CD4-positive, alpha-beta T cell treated with Interleukin-2 at 100 ng/mL for 4 hours (primary cell): ENCODE measurements at regions not wholly inside any gene's neighbourhood (a gene's known extent, or its start where the extent isn't known, plus 50 kb on each side); places are given as distances from the start of the nearest gene placed in this dataset.

Source experiments
- DNase-seq: peaks from one replicate; pipeline ENCODE4 v3.0.0-alpha.2; 2020; ENCODE audit warnings: low spot score

DNA sequence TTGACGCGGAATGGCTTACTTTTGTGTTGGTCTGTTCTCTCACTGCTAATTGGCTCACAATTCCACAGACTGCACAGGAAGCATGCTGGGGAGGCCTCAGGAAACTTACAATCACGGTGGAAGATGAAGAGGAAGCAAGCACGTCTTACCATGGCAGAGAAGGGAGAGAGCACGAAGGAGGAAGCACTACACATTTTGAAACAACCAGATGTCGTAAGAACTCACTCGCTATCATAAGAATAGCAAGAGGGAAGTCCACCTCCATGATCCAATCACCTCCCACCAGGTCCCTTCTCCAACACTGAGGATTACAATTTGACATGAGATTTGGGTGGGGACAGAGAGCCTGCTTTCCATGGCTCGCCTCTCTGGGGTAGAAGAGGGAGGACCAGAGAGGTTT is 106.2 kb downstream of the KCNF1 start:
- no peak for DNase-seq

DNA sequence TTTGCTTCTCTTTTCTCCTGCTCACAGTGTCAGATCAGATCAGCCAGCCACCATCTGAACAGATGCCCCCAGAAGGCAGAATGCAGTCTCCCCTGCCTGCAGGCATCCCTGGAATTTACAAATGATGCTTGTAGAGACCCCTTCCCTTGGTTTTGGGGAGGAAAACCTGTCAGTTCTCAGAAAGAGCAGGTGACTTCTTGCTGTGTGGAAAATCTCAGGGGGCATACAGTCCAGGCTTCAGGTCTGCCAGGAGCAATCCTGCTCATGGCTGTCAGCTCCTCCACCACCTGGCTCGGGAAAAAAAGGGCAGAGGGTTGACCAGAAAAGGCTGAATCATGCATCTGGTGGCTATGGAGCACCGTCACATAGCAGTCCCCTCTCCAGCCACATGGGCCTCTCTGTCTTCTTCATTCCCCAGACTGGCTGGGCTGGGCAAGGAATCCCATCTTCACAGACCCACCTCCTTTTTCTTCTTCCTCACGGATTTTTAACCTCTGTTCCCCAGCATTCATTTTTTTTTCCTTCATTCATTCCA is 107.0 kb downstream of the KCNF1 start:
- DNase-seq = no peak

GRCh38 chr2:11019614-11020013 is 107.9 kb downstream of the KCNF1 start:
- DNase-seq = no peak

DNA sequence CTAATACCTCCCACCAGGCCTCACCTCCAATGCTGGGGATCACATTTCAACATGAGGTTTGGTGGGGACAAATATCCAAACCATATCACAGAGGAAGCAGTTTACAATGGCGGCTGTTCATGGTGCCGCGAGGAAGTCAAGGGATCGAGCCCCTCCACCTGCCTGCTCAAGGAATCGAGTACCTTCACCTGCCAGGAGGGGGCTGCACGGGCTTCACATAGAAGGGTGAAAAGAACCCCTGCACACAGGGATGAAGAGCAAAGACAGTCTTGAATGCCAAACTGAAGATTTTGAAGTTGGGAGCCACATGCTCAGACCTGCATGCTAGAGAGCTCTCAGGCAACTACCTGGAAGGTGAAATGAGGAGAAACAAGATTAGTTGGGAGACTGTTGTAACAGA is 110.3 kb downstream of the KCNF1 start:
- DNase-seq = no peak

GRCh38 chr2:11022591-11023273 is 111.0 kb downstream of the KCNF1 start:
- no peak for DNase-seq

DNA sequence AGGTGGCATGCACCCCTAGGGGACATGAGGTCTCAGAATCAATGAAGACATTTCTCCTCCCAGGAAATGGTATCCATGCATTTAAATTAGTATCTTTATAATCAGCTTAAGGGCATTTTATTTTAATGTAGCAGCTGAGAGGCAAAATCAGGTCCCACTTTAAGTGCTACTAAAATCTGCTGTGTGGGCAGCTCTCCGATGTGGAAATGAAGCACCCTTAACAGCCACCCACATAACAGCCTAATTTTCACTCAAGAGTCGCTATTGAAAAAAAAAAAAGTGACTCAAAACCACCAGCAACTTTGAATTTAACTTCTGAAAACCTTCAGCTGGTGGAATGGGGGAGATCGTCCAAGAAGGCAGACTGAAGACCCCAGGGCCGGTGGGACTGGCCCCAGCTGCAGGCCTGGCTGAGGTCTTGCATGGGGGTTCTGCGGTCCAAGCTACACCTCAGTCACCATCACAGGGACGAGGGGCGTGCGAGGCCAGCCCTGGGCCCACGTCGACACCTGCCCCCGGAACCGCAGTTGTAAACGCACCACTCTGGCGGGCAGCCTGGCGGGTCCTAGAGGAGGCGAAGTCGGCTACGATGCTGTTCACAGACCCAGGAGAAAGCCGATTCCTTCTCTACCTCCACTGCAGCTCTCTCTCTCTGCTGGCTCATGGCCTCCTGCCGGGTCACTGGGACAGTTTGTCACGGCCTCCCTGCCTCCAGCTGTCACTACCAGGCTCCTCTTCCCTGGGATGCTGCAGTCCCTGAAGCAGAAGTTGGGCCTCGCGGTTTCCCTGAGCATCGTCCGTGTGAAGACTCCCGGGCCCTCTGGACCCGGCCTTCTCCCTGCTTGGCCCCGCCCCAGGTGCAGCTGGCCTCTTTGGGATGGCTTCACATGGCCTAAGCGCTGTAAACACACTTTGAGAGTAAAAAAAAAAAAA is 111.9 kb downstream of the KCNF1 start:
- no peak for DNase-seq

DNA sequence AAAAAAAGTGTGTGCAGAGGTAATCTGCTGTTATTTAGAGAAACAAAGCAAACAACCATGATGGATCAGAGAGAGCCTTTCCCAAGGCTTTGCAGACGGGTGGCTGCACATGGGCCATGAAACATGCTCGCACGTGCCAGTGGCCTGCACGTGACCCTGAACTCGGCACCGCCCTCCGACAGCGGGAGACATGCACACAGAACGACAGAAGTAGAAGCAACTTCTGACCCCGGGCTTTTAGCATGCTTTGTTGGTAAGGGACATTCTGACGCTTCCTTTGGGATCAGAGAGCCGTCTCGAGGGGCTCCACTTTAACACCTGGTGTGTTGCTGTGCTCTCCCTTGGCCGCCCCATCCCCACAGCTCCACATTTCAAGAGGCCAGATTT is 112.5 kb downstream of the KCNF1 start:
- no peak for DNase-seq

GRCh38 chr2:11024687-11025086 is 113.0 kb downstream of the KCNF1 start:
- no peak for DNase-seq

- no peak for DNase-seq
These were observed 114.7 kb downstream of the KCNF1 start for GRCh38 chr2:11026286-11026921.

DNA sequence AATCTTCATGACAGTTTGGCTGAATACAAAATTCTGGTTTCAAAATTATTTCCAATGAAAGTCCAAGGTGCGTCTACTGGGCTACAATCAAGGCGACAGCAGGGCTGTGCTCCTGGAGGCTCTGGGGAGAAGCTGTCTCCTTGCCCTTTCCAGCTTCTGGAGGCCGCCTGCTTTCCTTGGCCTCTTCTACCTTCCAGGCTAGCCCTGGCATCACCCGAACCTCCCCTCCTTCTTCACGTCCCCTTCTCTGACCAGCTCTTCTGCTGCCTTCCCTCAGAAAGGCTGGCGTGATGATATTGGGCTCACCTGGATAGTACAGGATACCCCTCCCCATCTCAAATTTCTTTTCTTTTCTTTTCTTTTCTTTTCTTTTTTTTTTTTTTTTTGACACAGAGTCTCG is 115.5 kb downstream of the KCNF1 start:
- DNase-seq = no peak

DNA sequence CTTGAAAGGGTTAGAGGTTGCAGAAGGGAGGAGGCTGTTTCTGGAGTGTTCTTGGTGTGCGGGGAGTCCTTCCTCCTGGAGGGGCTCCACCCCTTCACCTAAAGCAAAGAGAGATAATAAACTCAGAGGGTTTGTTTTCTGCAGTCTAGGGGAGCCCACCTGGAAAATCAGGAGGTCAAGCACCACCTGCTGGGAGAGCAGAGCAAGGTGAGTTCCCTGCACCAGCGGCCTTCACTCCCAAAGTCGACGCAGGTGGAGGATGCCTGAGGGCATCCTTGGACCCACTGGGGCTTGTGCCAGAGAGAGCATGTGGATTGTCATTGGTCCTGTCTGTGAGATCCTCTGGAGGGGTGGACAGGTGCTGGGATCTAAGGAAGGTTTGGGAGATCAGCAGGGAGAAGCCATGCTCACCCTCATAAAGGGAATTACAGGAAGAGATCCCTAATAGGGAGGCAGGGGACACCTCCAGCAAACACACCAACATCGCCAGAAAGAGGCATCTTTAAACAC is 116.7 kb downstream of the KCNF1 start:
- no peak for DNase-seq

DNA sequence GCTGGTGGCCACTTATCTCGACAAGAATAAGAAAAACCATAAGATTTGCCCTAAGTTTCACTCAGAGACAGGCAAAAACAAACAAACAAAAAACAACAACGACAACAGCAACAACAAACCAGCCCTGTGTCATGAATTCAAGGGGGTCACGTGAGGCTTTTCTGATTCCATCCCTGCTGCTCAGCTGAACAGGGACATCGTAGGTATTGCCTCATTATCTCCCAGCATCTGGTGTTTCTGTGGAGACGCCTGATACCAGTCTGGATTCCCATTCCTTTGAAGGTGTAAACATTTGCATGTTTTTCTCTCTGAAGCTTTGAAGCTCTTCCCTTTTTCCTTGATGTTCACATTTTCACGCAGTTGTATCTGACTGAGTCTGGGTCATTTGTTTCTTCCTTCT is 117.4 kb downstream of the KCNF1 start:
- no peak for DNase-seq

GRCh38 chr2:11030036-11030435 is 118.3 kb downstream of the KCNF1 start:
- DNase-seq = no peak

DNA sequence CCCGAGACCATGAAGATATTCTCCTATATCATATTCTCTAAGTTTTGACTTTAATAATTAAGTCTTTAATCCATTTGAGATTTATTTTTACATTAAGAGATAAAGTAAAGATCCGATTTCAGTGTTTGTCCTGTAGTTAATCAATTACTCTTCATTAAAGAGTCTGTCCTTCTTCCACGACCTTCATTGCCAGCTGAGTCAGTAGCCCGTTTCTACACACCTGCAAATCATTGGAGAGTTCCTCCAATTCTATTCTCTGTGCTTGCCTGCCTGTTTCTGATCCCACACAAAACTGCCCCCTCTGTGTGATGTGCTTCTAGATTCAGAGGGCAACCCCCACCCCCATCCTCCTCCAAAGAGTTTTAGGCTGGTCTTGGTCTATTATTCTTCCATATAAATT is 119.2 kb downstream of the KCNF1 start:
- no peak for DNase-seq

- no peak for DNase-seq
These were observed 120.1 kb downstream of the KCNF1 start for GRCh38 chr2:11031876-11032275.

DNA sequence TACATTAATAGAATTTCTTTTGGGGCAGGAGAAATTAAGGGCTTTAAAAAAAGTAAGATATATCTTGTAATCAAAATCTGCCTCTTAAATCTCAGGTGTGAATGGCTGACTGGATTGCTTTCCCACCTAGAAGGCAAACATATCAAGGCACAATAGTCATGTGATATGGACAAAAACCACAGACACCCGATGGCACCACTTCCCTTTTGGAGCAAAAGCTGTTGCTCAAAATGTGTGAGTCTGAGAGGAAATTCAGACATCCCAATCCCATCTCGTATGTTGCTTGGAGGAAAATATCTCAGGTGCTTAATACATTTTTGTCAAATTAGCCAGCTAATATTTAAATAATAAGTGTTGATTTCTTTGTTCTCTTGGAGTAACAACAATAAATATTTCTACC is 120.7 kb downstream of the KCNF1 start:
- no peak for DNase-seq

- no peak for DNase-seq
These were observed 121.4 kb downstream of the KCNF1 start for GRCh38 chr2:11033114-11033513.

DNA sequence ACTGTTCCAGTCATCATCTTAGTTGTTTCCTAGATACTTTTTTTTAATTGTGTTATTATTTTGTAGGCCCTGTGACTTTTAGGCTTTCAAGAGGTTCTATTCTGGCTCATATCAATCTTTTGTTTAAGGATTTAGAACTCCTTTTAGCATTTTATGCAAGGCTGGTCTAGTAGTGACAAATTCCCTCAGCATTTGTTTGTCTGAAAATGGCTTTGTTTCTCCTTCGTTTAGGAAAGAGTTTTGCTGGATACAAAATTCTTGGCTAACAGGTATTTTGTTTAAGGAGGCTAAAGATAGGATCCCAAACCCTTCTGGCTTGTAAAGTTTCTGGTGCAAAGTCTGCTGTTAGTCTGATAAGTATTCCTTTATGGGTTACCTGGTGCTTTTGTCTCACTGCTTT is 116.6 kb upstream of the SLC66A3 start:
- DNase-seq = no peak

DNA sequence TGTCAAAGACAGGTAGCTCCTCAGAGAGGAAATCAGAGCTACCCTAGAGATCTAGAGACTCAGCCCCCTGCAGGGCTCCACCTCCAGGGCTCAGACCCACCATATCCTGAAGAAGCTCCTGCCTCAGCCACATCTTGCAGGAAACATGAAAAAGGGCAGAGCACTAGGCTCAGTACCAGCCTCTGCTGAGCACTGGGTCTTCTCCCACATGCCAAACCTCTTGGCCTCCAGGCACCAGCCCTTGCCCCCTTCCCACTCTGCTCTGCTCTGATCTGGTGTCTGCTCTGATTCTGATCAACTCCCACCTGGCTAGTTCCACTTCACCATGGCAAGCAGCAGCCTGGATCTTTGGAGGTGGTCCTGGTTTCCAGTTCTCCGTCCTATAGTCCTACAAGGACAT is 114.3 kb upstream of the SLC66A3 start:
- no peak for DNase-seq

DNA sequence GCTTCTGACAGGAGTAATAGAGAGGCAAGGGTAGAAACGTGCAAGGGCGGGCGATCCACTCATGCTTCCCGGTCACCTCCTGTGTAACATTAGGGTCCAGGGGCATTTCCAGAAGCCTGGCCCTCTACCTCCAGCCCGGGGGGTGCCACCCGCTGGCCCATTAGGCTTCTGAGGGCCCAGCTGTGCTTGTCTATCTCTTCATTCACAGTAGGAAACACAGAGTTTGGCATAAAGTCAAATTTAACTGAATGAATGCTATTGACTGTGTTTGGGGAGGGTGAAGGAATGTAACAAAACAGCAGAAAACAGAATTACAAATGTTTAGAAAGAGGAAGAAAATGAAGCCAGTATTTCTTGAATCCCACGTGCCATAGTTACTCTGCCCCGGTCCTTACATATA is 112.4 kb upstream of the SLC66A3 start:
- no peak for DNase-seq

GRCh38 chr2:11043245-11043644 is 112.0 kb upstream of the SLC66A3 start:
- DNase-seq = no peak

DNA sequence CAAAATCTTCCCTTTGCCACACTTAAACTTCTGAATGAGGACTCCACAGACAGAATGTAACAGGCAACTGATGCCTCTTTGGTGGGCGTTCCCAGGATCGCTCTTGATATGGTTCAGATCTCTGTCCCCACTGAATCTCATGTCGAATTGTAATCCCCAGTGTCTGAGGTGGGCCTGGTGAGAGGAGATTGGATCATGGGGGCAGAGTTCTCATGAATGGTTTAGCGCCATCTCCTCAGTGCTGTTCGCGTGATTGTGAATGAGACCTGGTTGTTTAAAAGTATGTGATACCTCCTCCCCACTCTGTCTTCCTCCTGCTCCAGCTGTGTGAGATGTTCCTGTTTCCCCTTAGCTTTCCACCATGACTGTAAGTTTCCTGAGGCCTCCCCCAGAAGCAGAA is 111.1 kb upstream of the SLC66A3 start:
- DNase-seq = no peak

GRCh38 chr2:11045294-11045693 is 110.0 kb upstream of the SLC66A3 start:
- DNase-seq = no peak
